RWPE1 (cell line): ENCODE measurements at regions not wholly inside any gene's neighbourhood (a gene's known extent, or its start where the extent isn't known, plus 50 kb on each side); places are given as distances from the start of the nearest gene placed in this dataset.

ENCODE experiments used
- CTCF ChIA-PET: fragments of 350-600 bp; sonication (Branson Sonifier 250); formaldehyde crosslinking; extraction: SDS; loops from one replicate; lab custom pipeline; 2021; lab: Yijun Ruan, JAX
- POLR2A ChIA-PET: fragments of 400-600 bp; formaldehyde crosslinking; extraction: SDS; loops from one replicate; lab custom pipeline; 2020; ENCODE audit warnings: antibody characterized with exemption; ENCODE audit not compliant: low non-redundant PET; lab: Yijun Ruan, JAX
- DNase-seq: peaks from one replicate; pipeline ENCODE4 v3.0.0; 2012; ENCODE audit warnings: low spot score
- H3K27ac ChIP-seq: fragments of 450-650 bp; 2 replicates; pipeline ENCODE4 v1.5.1; 2017
- TF ChIP-seq, protein P1 (sequence below): fragments of 450-650 bp; conservative IDR thresholded peaks from 2 replicates; pipeline ENCODE4 v1.5.1; 2017; ENCODE audit warnings: low read depth, mild to moderate bottlenecking

DNA sequence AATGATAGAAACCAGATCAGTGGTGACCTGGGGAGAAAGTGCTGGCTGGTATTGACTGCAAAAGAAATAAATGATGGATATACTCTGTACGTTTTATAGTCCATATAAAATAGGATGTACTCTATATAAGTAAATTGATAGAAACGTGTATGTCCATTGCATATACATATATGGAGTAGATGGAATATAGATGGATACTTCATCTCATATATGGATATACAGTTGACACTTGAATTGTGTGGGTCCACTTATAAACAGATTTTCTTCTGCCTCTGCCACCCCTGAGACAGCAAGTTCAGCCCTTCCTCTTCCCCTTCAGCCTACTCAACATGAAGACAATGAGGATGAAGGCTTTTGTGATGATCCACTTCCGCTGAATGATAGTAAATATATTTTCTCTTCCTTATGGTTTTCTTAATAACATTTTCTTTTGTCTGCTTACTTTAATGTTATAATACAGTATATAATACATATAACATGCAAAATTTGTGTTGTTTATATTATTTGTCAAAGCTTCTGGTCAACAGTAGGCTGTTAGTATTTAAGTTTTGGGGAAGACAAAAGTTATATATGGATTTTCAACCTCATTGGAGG, 76.1 kb upstream of the MYCN start:
- CTCF ChIA-PET, result no interaction called here
- no peak overlapping the region for H3K27ac ChIP-seq
- POLR2A ChIA-PET, result no interaction called here
- TF ChIP-seq, protein P1, sequence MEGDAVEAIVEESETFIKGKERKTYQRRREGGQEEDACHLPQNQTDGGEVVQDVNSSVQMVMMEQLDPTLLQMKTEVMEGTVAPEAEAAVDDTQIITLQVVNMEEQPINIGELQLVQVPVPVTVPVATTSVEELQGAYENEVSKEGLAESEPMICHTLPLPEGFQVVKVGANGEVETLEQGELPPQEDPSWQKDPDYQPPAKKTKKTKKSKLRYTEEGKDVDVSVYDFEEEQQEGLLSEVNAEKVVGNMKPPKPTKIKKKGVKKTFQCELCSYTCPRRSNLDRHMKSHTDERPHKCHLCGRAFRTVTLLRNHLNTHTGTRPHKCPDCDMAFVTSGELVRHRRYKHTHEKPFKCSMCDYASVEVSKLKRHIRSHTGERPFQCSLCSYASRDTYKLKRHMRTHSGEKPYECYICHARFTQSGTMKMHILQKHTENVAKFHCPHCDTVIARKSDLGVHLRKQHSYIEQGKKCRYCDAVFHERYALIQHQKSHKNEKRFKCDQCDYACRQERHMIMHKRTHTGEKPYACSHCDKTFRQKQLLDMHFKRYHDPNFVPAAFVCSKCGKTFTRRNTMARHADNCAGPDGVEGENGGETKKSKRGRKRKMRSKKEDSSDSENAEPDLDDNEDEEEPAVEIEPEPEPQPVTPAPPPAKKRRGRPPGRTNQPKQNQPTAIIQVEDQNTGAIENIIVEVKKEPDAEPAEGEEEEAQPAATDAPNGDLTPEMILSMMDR, result no peak
- no peak for DNase-seq

DNA sequence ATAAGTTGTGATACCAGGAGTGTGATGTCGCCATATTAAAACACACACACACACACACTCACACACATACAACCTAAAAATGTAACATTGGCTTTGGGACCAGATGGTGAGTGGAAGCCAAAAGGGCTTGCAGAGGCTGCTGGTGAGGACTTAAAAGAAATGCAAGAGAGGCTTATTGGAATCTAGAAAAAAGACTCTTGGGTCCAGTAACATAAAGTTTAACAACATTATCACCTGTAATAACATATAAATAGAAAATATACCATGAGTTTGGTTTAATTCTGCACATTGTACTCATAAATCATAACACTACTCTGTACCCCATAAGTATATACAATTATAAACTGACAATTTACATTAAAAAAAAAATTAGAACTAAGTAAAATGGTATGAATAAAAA, 74.4 kb upstream of the MYCN start:
- DNase-seq, result no peak
- ChIA-PET POLR2A (no interaction called here), CTCF (no interaction called here)
- no peak overlapping the region for H3K27ac ChIP-seq
- TF ChIP-seq, protein P1, result no peak

DNA sequence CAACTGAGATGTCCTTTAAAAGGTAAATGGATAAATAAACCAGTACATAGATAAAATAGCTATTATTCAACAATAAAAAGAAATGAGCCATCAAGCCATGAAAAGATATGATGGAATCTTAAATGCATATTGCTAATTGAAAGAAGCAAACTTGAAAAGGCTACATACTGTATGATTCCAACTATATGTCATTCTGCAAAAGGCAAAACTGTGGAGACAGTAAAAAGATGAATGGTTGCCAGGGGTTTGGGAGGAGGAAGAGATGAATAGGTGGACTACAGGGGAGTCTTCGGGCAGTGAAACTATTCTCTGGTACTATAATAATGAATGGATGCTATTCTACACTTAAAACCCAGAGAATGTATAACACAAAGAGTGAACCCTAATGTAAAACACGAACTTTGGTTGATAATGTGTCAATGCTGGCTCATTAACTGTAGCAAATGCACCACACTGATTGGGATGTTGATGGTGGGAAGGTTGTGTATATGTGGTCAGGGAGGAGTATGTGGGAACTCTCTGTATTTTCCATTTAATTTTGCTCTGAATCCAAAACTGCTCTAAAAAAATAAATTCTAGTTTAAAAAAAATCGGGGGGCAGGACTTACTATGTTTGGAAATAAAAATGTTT, 73.7 kb upstream of the MYCN start:
- DNase-seq, result no peak
- TF ChIP-seq, protein P1, result no peak
- H3K27ac ChIP-seq, result no peak overlapping the region
- CTCF ChIA-PET, result no interaction called here
- POLR2A ChIA-PET, result no interaction called here

- DNase-seq, result no peak
- POLR2A ChIA-PET, result no interaction called here
- CTCF ChIA-PET, result no interaction called here
- TF ChIP-seq, protein P1, result no peak
- H3K27ac ChIP-seq, result no peak overlapping the region
Measured at GRCh38 chr2:15867194-15868171, 72.9 kb upstream of the MYCN start.

GRCh38 chr2:15868186-15868585, 72.2 kb upstream of the MYCN start:
- DNase-seq, result no peak
- ChIA-PET POLR2A (no interaction called here), CTCF (no interaction called here)
- H3K27ac ChIP-seq, result no peak overlapping the region
- TF ChIP-seq, protein P1, result no peak

GRCh38 chr2:15868704-15869103, 71.6 kb upstream of the MYCN start:
- TF ChIP-seq, protein P1, result no peak
- ChIA-PET CTCF (no interaction called here), POLR2A (no interaction called here)

More at GRCh38 chr2:15868704-15869103, 71.6 kb upstream of the MYCN start:
- DNase-seq, result no peak
- H3K27ac ChIP-seq, result no peak overlapping the region
